ENCODE measurements at regions not wholly inside any gene's neighbourhood (a gene's known extent, or its start where the extent isn't known, plus 50 kb on each side); places are given as distances from the start of the nearest gene placed in this dataset.

GRCh38 chr2:133937669-133938068 is 316.2 kb upstream of the MGAT5 start:
- TF ChIP-seq CTCF (IDR thresholded peaks at IDR 0.05; ENCODE audit: insufficient read depth, low read length, poor library complexity, severe bottlenecking), result no peak
- DNase-seq (ENCODE audit: extremely low read depth, insufficient read length), result no peak
- H3K4me3 ChIP-seq (replicated peaks; ENCODE audit: low read depth, low read length), result no peak overlapping the region

GRCh38 chr2:133940134-133940533 is 313.7 kb upstream of the MGAT5 start:
- TF ChIP-seq CTCF (IDR thresholded peaks at IDR 0.05; ENCODE audit: insufficient read depth, low read length, poor library complexity, severe bottlenecking), result no peak
- Histone ChIP-seq H3K4me3 (replicated peaks; ENCODE audit: low read depth, low read length) (no peak overlapping the region), H3K27me3 (replicated peaks; ENCODE audit: control insufficient read depth, insufficient read depth, low read length) (no peaks in the 10 kb centered on the region; the same call in 1 of the 2 replicates), H3K36me3 (ENCODE audit: control insufficient read depth, insufficient read depth, low read length) (no peaks in the 10 kb centered on the region)
- no peak for DNase-seq (ENCODE audit: extremely low read depth, insufficient read length)

More at GRCh38 chr2:133937669-133938068, 316.2 kb upstream of the MGAT5 start:
- Histone ChIP-seq H3K27me3 (replicated peaks; ENCODE audit: control insufficient read depth, insufficient read depth, low read length) (no peaks in the 10 kb centered on the region; the same call in 1 of the 2 replicates), H3K36me3 (ENCODE audit: control insufficient read depth, insufficient read depth, low read length) (no peaks in the 10 kb centered on the region)

GRCh38 chr2:133941666-133942065 is 312.2 kb upstream of the MGAT5 start:
- TF ChIP-seq CTCF (IDR thresholded peaks at IDR 0.05; ENCODE audit: insufficient read depth, low read length, poor library complexity, severe bottlenecking), result no peak

GRCh38 chr2:133942398-133942797 is 311.5 kb upstream of the MGAT5 start:
- H3K27me3 ChIP-seq (replicated peaks; ENCODE audit: control insufficient read depth, insufficient read depth, low read length), result no peaks in the 10 kb centered on the region; the same call in 1 of the 2 replicates
- DNase-seq (ENCODE audit: extremely low read depth, insufficient read length), result no peak
- TF ChIP-seq CTCF (IDR thresholded peaks at IDR 0.05; ENCODE audit: insufficient read depth, low read length, poor library complexity, severe bottlenecking), result no peak
- H3K36me3 ChIP-seq (ENCODE audit: control insufficient read depth, insufficient read depth, low read length), result no peaks in the 10 kb centered on the region
- H3K4me3 ChIP-seq (replicated peaks; ENCODE audit: low read depth, low read length), result no peak overlapping the region

More at GRCh38 chr2:133941666-133942065, 312.2 kb upstream of the MGAT5 start:
- Histone ChIP-seq H3K4me3 (replicated peaks; ENCODE audit: low read depth, low read length) (no peak overlapping the region), H3K27me3 (replicated peaks; ENCODE audit: control insufficient read depth, insufficient read depth, low read length) (no peaks in the 10 kb centered on the region; the same call in 1 of the 2 replicates), H3K36me3 (ENCODE audit: control insufficient read depth, insufficient read depth, low read length) (no peaks in the 10 kb centered on the region)
- DNase-seq (ENCODE audit: extremely low read depth, insufficient read length), result no peak

- DNase-seq (ENCODE audit: extremely low read depth, insufficient read length), result no peak
- no peaks in the 10 kb centered on the region for H3K36me3 ChIP-seq (ENCODE audit: control insufficient read depth, insufficient read depth, low read length)
- H3K4me3 ChIP-seq (replicated peaks; ENCODE audit: low read depth, low read length), result no peak overlapping the region
- H3K27me3 ChIP-seq (replicated peaks; ENCODE audit: control insufficient read depth, insufficient read depth, low read length), result no peaks in the 10 kb centered on the region; the same call in 1 of the 2 replicates
- no peak for TF ChIP-seq CTCF (IDR thresholded peaks at IDR 0.05; ENCODE audit: insufficient read depth, low read length, poor library complexity, severe bottlenecking)
These were observed 310.8 kb upstream of the MGAT5 start for GRCh38 chr2:133943108-133943507.

GRCh38 chr2:133945089-133945488 is 308.8 kb upstream of the MGAT5 start:
- Histone ChIP-seq H3K27me3 (replicated peaks; ENCODE audit: control insufficient read depth, insufficient read depth, low read length) (no peaks in the 10 kb centered on the region), H3K4me3 (replicated peaks; ENCODE audit: low read depth, low read length) (no peak overlapping the region), H3K36me3 (ENCODE audit: control insufficient read depth, insufficient read depth, low read length) (no peaks in the 10 kb centered on the region)
- no peak for TF ChIP-seq CTCF (IDR thresholded peaks at IDR 0.05; ENCODE audit: insufficient read depth, low read length, poor library complexity, severe bottlenecking)
- no peak for DNase-seq (ENCODE audit: extremely low read depth, insufficient read length)
